ENCODE measurements at regions not wholly inside any gene's neighbourhood (a gene's known extent, or its start where the extent isn't known, plus 50 kb on each side); places are given as distances from the start of the nearest gene placed in this dataset.
A peak's percentile ranks its signal among the peaks of the same experiment; 100 is the strongest.

DNA sequence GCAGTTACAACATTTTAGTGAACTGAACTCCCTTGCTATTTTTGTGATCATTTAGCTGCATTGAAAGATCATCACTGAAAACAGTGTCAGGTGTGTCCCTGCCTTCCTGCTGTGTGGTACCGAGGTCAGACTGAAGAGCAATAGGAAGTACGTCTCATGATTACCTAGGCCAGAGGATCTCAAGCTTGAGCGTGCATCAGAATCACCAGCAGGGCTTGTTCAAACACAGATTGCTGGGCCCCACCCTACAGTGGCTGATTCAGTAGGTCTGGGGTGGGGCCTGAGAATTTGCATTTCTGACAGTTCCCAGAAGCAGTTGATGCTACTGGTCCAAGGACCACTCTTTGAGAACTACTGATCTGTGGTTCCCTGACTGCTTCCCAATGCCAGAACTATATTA is 159.6 kb downstream of the ACTL7B start (continued):
- TF ChIP-seq, protein P1, sequence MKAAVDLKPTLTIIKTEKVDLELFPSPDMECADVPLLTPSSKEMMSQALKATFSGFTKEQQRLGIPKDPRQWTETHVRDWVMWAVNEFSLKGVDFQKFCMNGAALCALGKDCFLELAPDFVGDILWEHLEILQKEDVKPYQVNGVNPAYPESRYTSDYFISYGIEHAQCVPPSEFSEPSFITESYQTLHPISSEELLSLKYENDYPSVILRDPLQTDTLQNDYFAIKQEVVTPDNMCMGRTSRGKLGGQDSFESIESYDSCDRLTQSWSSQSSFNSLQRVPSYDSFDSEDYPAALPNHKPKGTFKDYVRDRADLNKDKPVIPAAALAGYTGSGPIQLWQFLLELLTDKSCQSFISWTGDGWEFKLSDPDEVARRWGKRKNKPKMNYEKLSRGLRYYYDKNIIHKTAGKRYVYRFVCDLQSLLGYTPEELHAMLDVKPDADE (IDR thresholded peaks at IDR 0.05) = no peak

DNA sequence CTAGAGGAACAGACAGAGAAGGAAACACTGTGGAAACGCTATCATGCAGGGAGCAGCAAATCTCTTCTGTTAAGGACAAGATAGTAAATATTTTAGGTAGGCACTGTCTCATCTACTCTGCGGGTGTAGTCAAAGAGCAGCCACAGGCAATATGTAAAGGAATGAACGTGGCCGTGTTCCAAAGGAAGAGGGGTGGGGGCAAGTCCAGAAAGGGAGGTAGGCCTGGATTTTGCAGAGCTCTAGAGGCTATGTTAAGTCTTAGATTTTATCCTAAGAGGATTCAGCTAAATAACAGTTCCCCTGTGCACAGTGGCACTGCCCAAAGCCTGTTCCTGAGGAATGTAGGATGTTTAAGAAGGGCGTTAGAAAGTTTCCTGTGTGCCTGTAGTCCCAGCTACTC is 161.6 kb downstream of the ACTL7B start:
- H3F3A ChIP-seq (replicated peaks; ENCODE audit: low read depth) = no peaks in the 10 kb centered on the region

More for the DNA sequence above, 161.6 kb downstream of the ACTL7B start:
- H3K4me1 Mint-ChIP-seq = no peaks in the 10 kb centered on the region
- no peak overlapping the region for H3K27ac ChIP-seq (ENCODE audit: low read depth)
- no peak overlapping the region; the same call in 1 of the 2 replicates for H3K27ac Mint-ChIP-seq
- peak overlapping the region; percentile 52 for H2AFZ ChIP-seq
- no peaks in the 10 kb centered on the region for H3K79me2 ChIP-seq (replicated peaks; ENCODE audit: insufficient read depth)
- H3K27me3 ChIP-seq (ENCODE audit: insufficient read depth) = no peaks in the 10 kb centered on the region
- no peak overlapping the region for H3K4me3 Mint-ChIP-seq
- no peaks in the 10 kb centered on the region for H3K9me2 ChIP-seq (ENCODE audit: insufficient read depth)
- H3K9me3 Mint-ChIP-seq = peaks cover 4% of the 10 kb centered on the region; the same call in 2 of the 3 replicates
- no peak for TF ChIP-seq EZH2phosphoT487 (IDR thresholded peaks at IDR 0.05; ENCODE audit: unreplicated experiment)
- TF ChIP-seq, protein P2, sequence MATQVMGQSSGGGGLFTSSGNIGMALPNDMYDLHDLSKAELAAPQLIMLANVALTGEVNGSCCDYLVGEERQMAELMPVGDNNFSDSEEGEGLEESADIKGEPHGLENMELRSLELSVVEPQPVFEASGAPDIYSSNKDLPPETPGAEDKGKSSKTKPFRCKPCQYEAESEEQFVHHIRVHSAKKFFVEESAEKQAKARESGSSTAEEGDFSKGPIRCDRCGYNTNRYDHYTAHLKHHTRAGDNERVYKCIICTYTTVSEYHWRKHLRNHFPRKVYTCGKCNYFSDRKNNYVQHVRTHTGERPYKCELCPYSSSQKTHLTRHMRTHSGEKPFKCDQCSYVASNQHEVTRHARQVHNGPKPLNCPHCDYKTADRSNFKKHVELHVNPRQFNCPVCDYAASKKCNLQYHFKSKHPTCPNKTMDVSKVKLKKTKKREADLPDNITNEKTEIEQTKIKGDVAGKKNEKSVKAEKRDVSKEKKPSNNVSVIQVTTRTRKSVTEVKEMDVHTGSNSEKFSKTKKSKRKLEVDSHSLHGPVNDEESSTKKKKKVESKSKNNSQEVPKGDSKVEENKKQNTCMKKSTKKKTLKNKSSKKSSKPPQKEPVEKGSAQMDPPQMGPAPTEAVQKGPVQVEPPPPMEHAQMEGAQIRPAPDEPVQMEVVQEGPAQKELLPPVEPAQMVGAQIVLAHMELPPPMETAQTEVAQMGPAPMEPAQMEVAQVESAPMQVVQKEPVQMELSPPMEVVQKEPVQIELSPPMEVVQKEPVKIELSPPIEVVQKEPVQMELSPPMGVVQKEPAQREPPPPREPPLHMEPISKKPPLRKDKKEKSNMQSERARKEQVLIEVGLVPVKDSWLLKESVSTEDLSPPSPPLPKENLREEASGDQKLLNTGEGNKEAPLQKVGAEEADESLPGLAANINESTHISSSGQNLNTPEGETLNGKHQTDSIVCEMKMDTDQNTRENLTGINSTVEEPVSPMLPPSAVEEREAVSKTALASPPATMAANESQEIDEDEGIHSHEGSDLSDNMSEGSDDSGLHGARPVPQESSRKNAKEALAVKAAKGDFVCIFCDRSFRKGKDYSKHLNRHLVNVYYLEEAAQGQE (IDR thresholded peaks at IDR 0.05; ENCODE audit: unreplicated experiment) = no peak
- no peak for TF ChIP-seq ZNF114 (CRISPR knock-in tag; IDR thresholded peaks at IDR 0.05)
- no peak for TF ChIP-seq EZH2 (IDR thresholded peaks at IDR 0.05; ENCODE audit: low read depth, unreplicated experiment)
- no peak for TF ChIP-seq CREB1 (CRISPR knock-in tag; IDR thresholded peaks at IDR 0.05; ENCODE audit: low read depth)
- TF ChIP-seq, protein P3, sequence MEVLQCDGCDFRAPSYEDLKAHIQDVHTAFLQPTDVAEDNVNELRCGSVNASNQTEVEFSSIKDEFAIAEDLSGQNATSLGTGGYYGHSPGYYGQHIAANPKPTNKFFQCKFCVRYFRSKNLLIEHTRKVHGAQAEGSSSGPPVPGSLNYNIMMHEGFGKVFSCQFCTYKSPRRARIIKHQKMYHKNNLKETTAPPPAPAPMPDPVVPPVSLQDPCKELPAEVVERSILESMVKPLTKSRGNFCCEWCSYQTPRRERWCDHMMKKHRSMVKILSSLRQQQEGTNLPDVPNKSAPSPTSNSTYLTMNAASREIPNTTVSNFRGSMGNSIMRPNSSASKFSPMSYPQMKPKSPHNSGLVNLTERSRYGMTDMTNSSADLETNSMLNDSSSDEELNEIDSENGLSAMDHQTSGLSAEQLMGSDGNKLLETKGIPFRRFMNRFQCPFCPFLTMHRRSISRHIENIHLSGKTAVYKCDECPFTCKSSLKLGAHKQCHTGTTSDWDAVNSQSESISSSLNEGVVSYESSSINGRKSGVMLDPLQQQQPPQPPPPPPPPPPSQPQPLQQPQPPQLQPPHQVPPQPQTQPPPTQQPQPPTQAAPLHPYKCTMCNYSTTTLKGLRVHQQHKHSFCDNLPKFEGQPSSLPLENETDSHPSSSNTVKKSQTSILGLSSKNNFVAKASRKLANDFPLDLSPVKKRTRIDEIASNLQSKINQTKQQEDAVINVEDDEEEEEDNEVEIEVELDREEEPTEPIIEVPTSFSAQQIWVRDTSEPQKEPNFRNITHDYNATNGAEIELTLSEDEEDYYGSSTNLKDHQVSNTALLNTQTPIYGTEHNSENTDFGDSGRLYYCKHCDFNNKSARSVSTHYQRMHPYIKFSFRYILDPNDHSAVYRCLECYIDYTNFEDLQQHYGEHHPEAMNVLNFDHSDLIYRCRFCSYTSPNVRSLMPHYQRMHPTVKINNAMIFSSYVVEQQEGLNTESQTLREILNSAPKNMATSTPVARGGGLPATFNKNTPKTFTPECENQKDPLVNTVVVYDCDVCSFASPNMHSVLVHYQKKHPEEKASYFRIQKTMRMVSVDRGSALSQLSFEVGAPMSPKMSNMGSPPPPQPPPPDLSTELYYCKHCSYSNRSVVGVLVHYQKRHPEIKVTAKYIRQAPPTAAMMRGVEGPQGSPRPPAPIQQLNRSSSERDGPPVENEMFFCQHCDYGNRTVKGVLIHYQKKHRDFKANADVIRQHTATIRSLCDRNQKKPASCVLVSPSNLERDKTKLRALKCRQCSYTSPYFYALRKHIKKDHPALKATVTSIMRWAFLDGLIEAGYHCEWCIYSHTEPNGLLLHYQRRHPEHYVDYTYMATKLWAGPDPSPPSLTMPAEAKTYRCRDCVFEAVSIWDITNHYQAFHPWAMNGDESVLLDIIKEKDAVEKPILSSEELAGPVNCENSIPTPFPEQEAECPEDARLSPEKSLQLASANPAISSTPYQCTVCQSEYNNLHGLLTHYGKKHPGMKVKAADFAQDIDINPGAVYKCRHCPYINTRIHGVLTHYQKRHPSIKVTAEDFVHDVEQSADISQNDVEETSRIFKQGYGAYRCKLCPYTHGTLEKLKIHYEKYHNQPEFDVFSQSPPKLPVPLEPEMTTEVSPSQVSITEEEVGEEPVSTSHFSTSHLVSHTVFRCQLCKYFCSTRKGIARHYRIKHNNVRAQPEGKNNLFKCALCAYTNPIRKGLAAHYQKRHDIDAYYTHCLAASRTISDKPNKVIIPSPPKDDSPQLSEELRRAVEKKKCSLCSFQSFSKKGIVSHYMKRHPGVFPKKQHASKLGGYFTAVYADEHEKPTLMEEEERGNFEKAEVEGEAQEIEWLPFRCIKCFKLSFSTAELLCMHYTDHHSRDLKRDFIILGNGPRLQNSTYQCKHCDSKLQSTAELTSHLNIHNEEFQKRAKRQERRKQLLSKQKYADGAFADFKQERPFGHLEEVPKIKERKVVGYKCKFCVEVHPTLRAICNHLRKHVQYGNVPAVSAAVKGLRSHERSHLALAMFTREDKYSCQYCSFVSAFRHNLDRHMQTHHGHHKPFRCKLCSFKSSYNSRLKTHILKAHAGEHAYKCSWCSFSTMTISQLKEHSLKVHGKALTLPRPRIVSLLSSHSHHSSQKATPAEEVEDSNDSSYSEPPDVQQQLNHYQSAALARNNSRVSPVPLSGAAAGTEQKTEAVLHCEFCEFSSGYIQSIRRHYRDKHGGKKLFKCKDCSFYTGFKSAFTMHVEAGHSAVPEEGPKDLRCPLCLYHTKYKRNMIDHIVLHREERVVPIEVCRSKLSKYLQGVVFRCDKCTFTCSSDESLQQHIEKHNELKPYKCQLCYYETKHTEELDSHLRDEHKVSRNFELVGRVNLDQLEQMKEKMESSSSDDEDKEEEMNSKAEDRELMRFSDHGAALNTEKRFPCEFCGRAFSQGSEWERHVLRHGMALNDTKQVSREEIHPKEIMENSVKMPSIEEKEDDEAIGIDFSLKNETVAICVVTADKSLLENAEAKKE (CRISPR knock-in tag; IDR thresholded peaks at IDR 0.05) = no peak
- no peak for TF ChIP-seq STAT1 (IDR thresholded peaks at IDR 0.05; ENCODE audit: unreplicated experiment)
- no peak for TF ChIP-seq NANOG (IDR thresholded peaks at IDR 0.05; ENCODE audit: borderline replicate concordance)
- TF ChIP-seq, protein P4, sequence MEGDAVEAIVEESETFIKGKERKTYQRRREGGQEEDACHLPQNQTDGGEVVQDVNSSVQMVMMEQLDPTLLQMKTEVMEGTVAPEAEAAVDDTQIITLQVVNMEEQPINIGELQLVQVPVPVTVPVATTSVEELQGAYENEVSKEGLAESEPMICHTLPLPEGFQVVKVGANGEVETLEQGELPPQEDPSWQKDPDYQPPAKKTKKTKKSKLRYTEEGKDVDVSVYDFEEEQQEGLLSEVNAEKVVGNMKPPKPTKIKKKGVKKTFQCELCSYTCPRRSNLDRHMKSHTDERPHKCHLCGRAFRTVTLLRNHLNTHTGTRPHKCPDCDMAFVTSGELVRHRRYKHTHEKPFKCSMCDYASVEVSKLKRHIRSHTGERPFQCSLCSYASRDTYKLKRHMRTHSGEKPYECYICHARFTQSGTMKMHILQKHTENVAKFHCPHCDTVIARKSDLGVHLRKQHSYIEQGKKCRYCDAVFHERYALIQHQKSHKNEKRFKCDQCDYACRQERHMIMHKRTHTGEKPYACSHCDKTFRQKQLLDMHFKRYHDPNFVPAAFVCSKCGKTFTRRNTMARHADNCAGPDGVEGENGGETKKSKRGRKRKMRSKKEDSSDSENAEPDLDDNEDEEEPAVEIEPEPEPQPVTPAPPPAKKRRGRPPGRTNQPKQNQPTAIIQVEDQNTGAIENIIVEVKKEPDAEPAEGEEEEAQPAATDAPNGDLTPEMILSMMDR (conservative IDR thresholded peaks at IDR 0.05; ENCODE audit: low read depth in 2 of 2) = no peak
- TF ChIP-seq, protein P1 (IDR thresholded peaks at IDR 0.05) = no peak
- H4K20me1 ChIP-seq (replicated peaks; ENCODE audit: insufficient read depth) = no peaks in the 10 kb centered on the region
- peaks cover 5% of the 10 kb centered on the region; the same call in 1 of the 3 replicates for H3K36me3 Mint-ChIP-seq (ENCODE audit: low read depth)
- H3K27me3 Mint-ChIP-seq (ENCODE audit: insufficient read depth, low read depth, poor library complexity) = no peaks in the 10 kb centered on the region
- no peak overlapping the region for H3K4me2 ChIP-seq
- H3K36me3 ChIP-seq (ENCODE audit: insufficient read depth) = no peaks in the 10 kb centered on the region
- DNase-seq (ENCODE audit: low spot score) = no peak
- no peak for ATAC-seq
- H3K4me1 ChIP-seq (ENCODE audit: insufficient read depth) = no peaks in the 10 kb centered on the region
- no peak overlapping the region for H3K4me3 ChIP-seq

Data from GM23338 (cell line).